GM12874 (cell line): ENCODE measurements at regions not wholly inside any gene's neighbourhood (a gene's known extent, or its start where the extent isn't known, plus 50 kb on each side); places are given as distances from the start of the nearest gene placed in this dataset.

Experiments
- CTCF ChIP-seq: IDR thresholded peaks from 2 replicates; pipeline ENCODE4 v1.5.1; 2011; ENCODE audit warnings: low read depth, mild to moderate bottlenecking, control low read depth, low read length, moderate library complexity; ENCODE audit not compliant: insufficient read depth

DNA sequence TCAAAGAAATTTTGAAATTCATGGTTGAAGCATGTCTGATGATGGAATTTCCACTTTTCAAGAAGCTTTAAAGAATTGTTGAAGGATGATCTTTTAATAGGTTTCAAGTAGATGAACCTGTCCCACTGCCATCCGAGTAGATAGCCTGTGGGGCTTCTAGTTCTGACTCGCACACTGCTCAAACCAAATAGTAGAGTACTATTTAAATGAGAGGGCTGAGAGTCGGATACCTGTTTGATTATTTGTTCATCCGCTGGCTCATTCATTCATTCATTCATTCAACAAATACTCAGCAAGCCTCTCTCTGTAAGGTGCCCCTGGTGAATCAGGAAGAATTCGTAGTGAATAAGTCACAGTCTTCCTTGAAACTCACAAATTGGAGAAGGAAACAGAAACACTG is 108.2 kb upstream of the IRX5 start:
- TF ChIP-seq CTCF = no peak

DNA sequence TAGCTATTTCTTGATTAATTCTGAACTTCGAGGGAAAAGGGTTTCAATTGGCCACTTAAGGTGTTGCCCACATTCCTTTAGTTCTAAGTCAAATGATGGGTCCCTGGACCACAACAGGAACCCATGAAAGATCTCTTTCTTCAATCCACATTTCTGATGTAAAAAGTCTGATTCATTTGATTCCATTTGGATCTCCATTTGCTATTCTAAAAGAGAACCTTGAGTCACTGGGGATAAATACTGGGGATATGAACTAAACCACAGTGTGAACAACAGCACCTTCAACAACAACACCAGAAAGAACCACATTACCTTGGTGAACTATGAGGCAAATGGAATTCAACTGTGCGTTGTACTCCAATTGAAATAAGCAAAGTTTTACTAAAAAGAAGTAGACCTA is 108.9 kb upstream of the IRX5 start:
- no peak for TF ChIP-seq CTCF

DNA sequence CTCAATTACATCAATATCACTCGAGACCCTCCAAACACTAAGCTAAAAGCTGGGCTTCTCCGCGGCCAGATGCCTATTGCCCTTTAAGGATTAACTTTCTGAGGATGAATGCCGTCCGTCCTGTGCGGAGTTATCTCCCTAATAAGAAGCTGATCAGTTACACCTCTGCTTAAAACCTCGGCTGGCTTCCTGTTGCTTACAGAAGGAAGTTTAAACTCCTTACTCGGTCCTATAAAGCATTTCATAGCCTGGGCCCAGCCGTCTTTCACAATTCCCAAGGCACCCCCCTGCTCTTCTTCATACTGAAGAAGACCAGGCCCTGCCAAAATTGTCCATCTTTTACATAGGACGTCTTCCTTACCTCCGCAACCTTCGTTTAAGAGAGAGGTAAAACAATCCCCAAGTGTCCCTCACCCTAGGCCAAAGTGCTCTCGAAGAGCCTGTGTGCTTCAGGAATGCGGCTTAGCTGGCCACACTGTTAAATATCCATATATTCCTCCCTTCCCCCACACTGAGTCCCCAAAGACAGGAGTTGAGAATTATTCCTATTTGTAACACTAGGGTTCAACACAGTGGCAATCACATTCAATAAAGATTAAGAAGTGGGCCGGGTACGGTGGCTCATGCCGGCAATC is 112.6 kb upstream of the IRX5 start:
- TF ChIP-seq CTCF = no peak

- TF ChIP-seq CTCF = no peak
Observed at GRCh38 chr16:54817432-54817831, 113.2 kb upstream of the IRX5 start.

GRCh38 chr16:54816471-54816870 is 114.2 kb upstream of the IRX5 start:
- TF ChIP-seq CTCF = no peak

DNA sequence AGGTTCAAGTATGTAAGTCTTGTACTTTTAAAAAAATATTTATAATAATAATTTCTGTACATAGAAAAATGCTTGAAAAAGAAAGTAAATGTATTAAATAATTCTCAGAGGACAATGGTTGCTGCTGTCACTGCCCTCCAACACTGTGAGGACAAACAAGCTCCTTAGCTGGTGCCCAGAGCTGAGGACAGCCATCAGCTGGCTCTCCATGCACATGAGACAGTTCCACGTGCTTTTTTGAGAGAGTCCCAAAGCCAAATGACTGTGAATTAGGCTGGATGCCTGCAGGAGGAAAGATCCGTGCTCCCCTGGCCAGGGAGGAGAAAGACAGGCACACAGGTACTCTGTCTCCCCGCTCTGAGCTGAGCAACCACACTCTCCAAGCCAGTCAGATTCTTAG is 115.5 kb upstream of the IRX5 start:
- TF ChIP-seq CTCF = no peak

DNA sequence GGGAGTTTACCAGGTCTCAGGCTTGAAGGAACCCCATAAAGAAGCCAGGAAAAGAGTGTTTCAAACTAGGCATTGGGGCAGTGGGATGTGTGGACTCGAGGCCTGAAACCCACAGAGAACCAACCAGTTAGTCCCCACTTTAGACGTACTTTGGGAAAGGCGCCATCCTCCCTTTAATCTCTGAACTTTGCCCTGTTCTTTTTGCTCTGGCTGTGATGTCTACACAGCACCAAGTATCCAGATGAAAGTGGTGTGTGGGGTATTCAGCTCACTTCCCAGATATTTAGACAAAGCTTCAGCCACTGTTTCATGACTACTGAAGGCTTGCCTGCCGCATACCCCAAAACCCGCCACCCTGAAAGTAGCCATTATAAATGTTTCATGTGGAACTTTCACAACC is 116.9 kb upstream of the IRX5 start:
- no peak for TF ChIP-seq CTCF
